Neural cell (in vitro differentiated cells): ENCODE measurements at regions not wholly inside any gene's neighbourhood (a gene's known extent, or its start where the extent isn't known, plus 50 kb on each side); places are given as distances from the start of the nearest gene placed in this dataset.

Source experiments
- EP300 ChIP-seq: fragments of 450-650 bp; conservative IDR thresholded peaks from 2 replicates; pipeline ENCODE4 v1.6.1; 2014; ENCODE audit warnings: antibody characterized with exemption, mild to moderate bottlenecking, moderate library complexity; ENCODE audit not compliant: poor library complexity, severe bottlenecking
- EZH2 ChIP-seq: fragments of 200-600, 300-800 bp; shearing (Covaris generic), sonication (generic); IDR thresholded peaks from 2 replicates; pipeline ENCODE4 v1.6.1; 2014; ENCODE audit warnings: antibody characterized with exemption, low read length, borderline replicate concordance, mild to moderate bottlenecking; ENCODE audit not compliant: insufficient read depth, poor library complexity, severe bottlenecking
- MXI1 ChIP-seq: fragments of 450-650 bp; conservative IDR thresholded peaks from 2 replicates; pipeline ENCODE4 v1.6.1; 2014; ENCODE audit warnings: antibody characterized with exemption, mild to moderate bottlenecking; ENCODE audit not compliant: poor library complexity, severe bottlenecking
- POLR2AphosphoS5 ChIP-seq: IDR thresholded peaks from 2 replicates; pipeline ENCODE4 v1.6.1; 2012
- REST ChIP-seq: IDR thresholded peaks from 2 replicates; pipeline ENCODE4 v1.6.1; 2012; ENCODE audit warnings: borderline replicate concordance
- TAF1 ChIP-seq: IDR thresholded peaks from 2 replicates; pipeline ENCODE4 v1.6.1; 2012; ENCODE audit warnings: low read depth
- TF ChIP-seq, protein P1 (sequence below): fragments of 450-650 bp; IDR thresholded peaks from 2 replicates; pipeline ENCODE4 v1.5.1; 2014; ENCODE audit warnings: antibody characterized with exemption, mild to moderate bottlenecking, moderate library complexity; ENCODE audit not compliant: poor library complexity, severe bottlenecking

DNA sequence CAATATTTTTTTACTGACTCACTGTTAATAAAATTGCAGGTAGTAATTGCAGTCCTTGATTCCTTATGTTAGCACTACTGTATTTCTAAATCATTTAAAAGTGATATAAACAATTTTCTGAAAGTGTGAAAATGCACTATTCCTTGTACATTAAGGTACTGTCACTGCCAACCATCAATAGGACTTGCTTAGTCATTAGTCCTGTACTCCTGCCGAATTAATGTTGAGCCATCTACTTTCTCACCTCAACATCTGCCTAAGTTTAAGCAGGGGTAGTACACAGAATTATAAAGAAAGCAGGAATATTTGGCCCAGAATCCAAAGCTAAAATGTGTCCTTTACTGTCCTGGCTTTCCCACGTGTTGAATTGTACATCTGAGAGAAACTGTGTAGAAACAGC is 87.0 kb upstream of the TRPC3 start:
- TF ChIP-seq EP300 (no peak), POLR2AphosphoS5 (no peak), REST (no peak), EZH2 (no peak), MXI1 (no peak), TAF1 (no peak)
- TF ChIP-seq, protein P1, sequence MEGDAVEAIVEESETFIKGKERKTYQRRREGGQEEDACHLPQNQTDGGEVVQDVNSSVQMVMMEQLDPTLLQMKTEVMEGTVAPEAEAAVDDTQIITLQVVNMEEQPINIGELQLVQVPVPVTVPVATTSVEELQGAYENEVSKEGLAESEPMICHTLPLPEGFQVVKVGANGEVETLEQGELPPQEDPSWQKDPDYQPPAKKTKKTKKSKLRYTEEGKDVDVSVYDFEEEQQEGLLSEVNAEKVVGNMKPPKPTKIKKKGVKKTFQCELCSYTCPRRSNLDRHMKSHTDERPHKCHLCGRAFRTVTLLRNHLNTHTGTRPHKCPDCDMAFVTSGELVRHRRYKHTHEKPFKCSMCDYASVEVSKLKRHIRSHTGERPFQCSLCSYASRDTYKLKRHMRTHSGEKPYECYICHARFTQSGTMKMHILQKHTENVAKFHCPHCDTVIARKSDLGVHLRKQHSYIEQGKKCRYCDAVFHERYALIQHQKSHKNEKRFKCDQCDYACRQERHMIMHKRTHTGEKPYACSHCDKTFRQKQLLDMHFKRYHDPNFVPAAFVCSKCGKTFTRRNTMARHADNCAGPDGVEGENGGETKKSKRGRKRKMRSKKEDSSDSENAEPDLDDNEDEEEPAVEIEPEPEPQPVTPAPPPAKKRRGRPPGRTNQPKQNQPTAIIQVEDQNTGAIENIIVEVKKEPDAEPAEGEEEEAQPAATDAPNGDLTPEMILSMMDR = no peak
